ENCODE measurements at regions not wholly inside any gene's neighbourhood (a gene's known extent, or its start where the extent isn't known, plus 50 kb on each side); places are given as distances from the start of the nearest gene placed in this dataset.
A peak's percentile ranks its signal among the peaks of the same experiment; 100 is the strongest.

DNA sequence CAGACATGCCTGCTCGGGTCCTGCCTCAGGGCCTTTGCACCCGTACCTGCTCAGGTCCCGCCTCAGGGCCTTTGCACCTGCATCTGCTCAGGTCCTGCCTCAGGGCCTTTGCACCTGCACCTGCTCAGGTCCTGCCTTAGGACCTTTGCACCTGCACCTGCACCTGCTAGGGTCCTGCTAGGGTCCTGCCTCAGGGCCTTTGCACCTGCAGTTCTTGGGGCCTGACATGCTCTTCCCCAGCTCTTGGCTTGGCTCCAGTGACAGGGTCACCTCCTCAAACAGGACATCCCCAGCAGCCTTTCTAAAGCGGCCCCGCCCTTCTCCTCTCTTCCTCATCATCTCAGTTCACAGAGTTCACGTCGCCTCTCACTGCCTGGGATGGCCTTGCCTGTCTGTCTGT lies 54.9 kb upstream of the NCOR2 start:
- no peak overlapping the region for H3K27ac ChIP-seq (replicated peaks)
- H3K4me3 ChIP-seq: no peak overlapping the region
- peaks cover 58% of the 10 kb centered on the region for H3K4me1 ChIP-seq
- intact Hi-C loops (cut with micrococcal nuclease): no loop called here
- no peaks in the 10 kb centered on the region for H3K36me3 ChIP-seq
- DNase-seq: no peak
- TF ChIP-seq, protein P1, sequence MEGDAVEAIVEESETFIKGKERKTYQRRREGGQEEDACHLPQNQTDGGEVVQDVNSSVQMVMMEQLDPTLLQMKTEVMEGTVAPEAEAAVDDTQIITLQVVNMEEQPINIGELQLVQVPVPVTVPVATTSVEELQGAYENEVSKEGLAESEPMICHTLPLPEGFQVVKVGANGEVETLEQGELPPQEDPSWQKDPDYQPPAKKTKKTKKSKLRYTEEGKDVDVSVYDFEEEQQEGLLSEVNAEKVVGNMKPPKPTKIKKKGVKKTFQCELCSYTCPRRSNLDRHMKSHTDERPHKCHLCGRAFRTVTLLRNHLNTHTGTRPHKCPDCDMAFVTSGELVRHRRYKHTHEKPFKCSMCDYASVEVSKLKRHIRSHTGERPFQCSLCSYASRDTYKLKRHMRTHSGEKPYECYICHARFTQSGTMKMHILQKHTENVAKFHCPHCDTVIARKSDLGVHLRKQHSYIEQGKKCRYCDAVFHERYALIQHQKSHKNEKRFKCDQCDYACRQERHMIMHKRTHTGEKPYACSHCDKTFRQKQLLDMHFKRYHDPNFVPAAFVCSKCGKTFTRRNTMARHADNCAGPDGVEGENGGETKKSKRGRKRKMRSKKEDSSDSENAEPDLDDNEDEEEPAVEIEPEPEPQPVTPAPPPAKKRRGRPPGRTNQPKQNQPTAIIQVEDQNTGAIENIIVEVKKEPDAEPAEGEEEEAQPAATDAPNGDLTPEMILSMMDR (IDR thresholded peaks at IDR 0.05; ENCODE audit: borderline replicate concordance): no peak
- H3K9me3 ChIP-seq (replicated peaks): peaks cover 6% of the 10 kb centered on the region
- no peaks in the 10 kb centered on the region for H3K27me3 ChIP-seq (ENCODE audit: low read depth)

DNA sequence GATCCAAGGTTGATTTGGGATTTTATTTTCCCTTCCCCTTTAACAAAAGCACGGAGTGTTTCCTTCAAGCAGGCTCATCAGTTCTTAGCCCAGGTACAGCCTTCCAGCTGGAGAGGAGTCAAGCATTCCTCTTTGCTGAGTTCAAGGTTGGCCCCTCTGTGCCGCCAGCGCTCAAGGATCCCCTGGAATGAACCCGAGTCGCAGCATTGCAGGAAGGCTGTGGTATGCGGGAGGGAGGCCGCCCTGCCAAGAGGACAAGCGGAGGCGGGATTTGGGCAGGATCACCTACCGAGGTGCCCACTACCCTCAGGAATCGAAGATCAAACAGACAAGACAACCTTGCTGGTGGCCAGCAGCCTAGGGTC lies 53.9 kb upstream of the NCOR2 start:
- H3K4me1 ChIP-seq: peaks cover 50% of the 10 kb centered on the region
- intact Hi-C loops (cut with micrococcal nuclease): no loop called here
- peak; percentile 72 for DNase-seq

DNA sequence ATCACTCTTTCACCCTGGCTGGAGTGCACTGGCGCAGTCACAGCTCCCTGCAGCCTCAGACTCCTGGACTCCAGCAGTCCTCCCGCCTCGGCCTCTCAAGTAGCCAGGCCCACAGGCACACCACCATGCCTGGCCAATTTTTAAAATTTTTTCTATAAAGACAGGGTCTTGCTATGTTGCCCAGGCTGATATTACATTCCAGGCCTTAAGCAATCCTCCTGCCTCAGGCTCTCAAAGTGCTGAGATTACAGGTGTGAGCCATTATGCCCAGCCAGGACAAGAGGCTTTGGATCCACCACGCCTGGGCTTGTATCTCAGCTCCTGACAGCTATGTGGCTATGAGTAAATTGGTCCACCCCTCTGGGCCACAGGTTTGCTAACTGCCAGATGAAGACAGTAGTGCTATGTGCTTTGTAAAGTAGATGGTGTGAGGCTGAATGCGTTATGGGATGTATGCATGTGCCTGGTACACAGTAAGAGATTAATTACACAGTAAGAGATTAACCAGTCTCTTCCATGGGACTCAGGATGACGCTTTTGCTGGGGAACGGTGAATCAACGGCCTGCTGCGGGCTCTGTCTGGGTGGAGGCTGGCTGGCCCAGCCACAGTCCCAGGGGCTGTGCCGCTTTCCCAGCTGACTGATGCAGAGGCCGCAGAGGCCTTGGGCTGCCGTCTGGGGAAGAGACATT lies 53.3 kb upstream of the NCOR2 start:
- Histone ChIP-seq H3K27ac (replicated peaks) (peak overlapping the region; percentile 55), H3K36me3 (no peaks in the 10 kb centered on the region), H3K9me3 (replicated peaks) (peaks cover 6% of the 10 kb centered on the region), H3K4me1 (peaks cover 45% of the 10 kb centered on the region), H3K27me3 (ENCODE audit: low read depth) (no peaks in the 10 kb centered on the region), H3K4me3 (no peak overlapping the region)
- no peak for DNase-seq
- intact Hi-C loops (cut with micrococcal nuclease): no loop called here
- TF ChIP-seq, protein P1 (IDR thresholded peaks at IDR 0.05; ENCODE audit: borderline replicate concordance): no peak

More for the DNA sequence above, 53.9 kb upstream of the NCOR2 start:
- Histone ChIP-seq H3K4me3 (no peak overlapping the region), H3K27ac (replicated peaks) (peak overlapping the region; percentile 55), H3K27me3 (ENCODE audit: low read depth) (no peaks in the 10 kb centered on the region), H3K9me3 (replicated peaks) (peaks cover 6% of the 10 kb centered on the region), H3K36me3 (no peaks in the 10 kb centered on the region)
- TF ChIP-seq, protein P1 (IDR thresholded peaks at IDR 0.05; ENCODE audit: borderline replicate concordance): no peak

DNA sequence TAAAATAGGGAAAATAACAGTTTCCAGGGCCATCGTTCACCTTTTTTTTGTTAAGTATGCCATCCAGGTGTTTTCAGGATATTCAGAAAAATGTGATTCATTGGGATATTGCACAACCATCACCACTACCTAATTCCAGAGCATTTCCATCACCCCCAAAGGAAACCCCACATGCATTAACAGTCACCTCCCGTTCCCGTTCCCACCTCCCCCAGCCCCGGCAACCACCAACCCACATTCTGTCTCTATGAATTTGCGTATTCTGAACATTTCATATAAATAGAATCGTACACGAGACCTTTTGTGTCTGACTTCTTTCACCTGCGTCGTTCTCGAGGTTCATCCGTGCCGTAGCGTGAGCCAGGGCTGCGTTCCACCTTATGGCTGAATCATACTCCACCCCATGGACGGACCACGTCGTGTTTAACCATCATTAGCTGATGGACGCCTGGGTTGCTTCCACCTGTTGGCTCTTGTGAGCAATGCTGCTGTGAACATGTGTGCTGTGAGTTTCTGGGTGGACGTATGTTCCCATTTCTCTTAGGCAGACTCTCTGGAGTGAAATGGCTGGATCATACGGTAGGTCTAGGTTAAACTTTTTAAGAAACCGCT lies 51.0 kb upstream of the NCOR2 start:
- no peak for DNase-seq
- Histone ChIP-seq H3K9me3 (replicated peaks) (peaks cover 6% of the 10 kb centered on the region), H3K4me1 (peaks cover 36% of the 10 kb centered on the region), H3K36me3 (no peaks in the 10 kb centered on the region), H3K4me3 (no peak overlapping the region), H3K27me3 (ENCODE audit: low read depth) (no peaks in the 10 kb centered on the region), H3K27ac (replicated peaks) (no peak overlapping the region)
- intact Hi-C loops (cut with micrococcal nuclease): no loop called here
- TF ChIP-seq, protein P1 (IDR thresholded peaks at IDR 0.05; ENCODE audit: borderline replicate concordance): no peak

DNA sequence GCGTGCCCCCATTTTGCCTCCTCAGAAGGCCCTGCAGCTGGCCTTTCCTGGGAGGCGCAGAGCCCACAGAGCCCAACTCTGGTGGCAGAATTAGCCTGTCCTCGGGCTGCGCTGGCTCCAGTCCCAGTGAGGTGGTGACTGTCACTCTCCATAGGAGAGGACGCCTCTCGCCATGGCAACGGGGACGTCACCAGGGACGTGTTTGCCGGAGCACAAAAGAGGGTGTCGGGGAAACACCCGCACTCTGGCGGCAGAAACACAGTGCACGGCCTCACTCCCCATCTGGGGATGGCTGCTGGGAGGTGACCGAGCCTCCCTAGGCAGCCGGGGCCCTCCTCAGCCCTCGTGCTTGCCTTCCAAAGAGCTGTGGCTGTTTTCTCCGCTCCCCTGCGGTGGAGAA lies 50.2 kb upstream of the NCOR2 start:
- intact Hi-C loops (cut with micrococcal nuclease): no loop called here
- peak; percentile 70 for DNase-seq
- Histone ChIP-seq H3K4me3 (no peak overlapping the region), H3K4me1 (peaks cover 31% of the 10 kb centered on the region), H3K27ac (replicated peaks) (no peak overlapping the region), H3K9me3 (replicated peaks) (peaks cover 4% of the 10 kb centered on the region), H3K36me3 (no peaks in the 10 kb centered on the region), H3K27me3 (ENCODE audit: low read depth) (no peaks in the 10 kb centered on the region)
- TF ChIP-seq, protein P1 (IDR thresholded peaks at IDR 0.05; ENCODE audit: borderline replicate concordance): no peak
